OCI-LY1 (cell line): ENCODE measurements at regions not wholly inside any gene's neighbourhood (a gene's known extent, or its start where the extent isn't known, plus 50 kb on each side); places are given as distances from the start of the nearest gene placed in this dataset.

Experiments
- EZH2 ChIP-seq: fragments of 200-600 bp; sonication (generic), shearing (Covaris generic); IDR thresholded peaks from 2 replicates; pipeline ENCODE4 v1.8.0; 2017; ENCODE audit warnings: borderline replicate concordance, mixed run types, mild to moderate bottlenecking, antibody characterized with exemption, low read length, moderate library complexity, mixed read lengths
- TF ChIP-seq, protein P1 (sequence below): fragments of 200-600 bp; sonication (generic), shearing (Covaris generic); IDR thresholded peaks from 2 replicates; pipeline ENCODE4 v1.5.1; 2017; ENCODE audit warnings: mild to moderate bottlenecking, antibody characterized with exemption, low read length, moderate library complexity, mixed read lengths

DNA sequence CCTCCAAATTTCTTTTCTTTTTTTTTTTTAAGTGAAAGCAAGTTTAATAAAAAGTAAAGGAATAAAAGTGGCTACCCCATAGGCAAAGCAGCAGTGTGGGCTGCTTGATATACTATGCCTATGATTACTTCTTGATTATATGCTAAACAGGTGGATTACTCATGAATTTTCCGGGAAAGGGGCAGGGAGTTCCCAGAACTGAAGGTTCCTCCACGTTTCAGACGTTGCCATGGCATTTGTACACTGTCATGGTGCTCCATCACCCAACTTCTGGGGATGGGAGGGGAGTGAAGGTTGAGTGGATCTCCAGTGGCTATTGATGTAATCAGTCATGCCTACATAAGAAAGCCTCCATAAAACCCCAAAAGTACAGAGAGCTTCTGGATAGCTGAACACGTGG, 176.2 kb downstream of the CYP26B1 start:
- TF ChIP-seq, protein P1, sequence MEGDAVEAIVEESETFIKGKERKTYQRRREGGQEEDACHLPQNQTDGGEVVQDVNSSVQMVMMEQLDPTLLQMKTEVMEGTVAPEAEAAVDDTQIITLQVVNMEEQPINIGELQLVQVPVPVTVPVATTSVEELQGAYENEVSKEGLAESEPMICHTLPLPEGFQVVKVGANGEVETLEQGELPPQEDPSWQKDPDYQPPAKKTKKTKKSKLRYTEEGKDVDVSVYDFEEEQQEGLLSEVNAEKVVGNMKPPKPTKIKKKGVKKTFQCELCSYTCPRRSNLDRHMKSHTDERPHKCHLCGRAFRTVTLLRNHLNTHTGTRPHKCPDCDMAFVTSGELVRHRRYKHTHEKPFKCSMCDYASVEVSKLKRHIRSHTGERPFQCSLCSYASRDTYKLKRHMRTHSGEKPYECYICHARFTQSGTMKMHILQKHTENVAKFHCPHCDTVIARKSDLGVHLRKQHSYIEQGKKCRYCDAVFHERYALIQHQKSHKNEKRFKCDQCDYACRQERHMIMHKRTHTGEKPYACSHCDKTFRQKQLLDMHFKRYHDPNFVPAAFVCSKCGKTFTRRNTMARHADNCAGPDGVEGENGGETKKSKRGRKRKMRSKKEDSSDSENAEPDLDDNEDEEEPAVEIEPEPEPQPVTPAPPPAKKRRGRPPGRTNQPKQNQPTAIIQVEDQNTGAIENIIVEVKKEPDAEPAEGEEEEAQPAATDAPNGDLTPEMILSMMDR: no peak
- no peak for TF ChIP-seq EZH2
